DMS153 (cell line): ENCODE measurements at regions not wholly inside any gene's neighbourhood (a gene's known extent, or its start where the extent isn't known, plus 50 kb on each side); places are given as distances from the start of the nearest gene placed in this dataset.

Source experiments
- DNase-seq: peaks from one replicate; lab custom pipeline; 2025; lab: John Stamatoyannopoulos, UW

- no peak for DNase-seq
Observed at GRCh38 chrX:22395372-22395771, 122.7 kb downstream of the CBLL2 start.

- no peak for DNase-seq
Observed at GRCh38 chrX:22396408-22396807, 123.7 kb downstream of the CBLL2 start.

- no peak for DNase-seq
Observed at GRCh38 chrX:22397566-22397965, 124.9 kb downstream of the CBLL2 start.

- DNase-seq: no peak
Observed at GRCh38 chrX:22399437-22400192, 126.9 kb downstream of the CBLL2 start.

GRCh38 chrX:22404297-22404696 lies 131.6 kb downstream of the CBLL2 start:
- no peak for DNase-seq

- no peak for DNase-seq
Observed at GRCh38 chrX:22406201-22406737, 133.6 kb downstream of the CBLL2 start.

GRCh38 chrX:22409418-22409817 lies 136.7 kb downstream of the CBLL2 start:
- DNase-seq: no peak

GRCh38 chrX:22424122-22424915 lies 151.6 kb downstream of the CBLL2 start:
- DNase-seq: no peak

- DNase-seq: no peak
Observed at GRCh38 chrX:22424919-22425318, 152.2 kb downstream of the CBLL2 start.

GRCh38 chrX:22429704-22430103 lies 157.0 kb downstream of the CBLL2 start:
- DNase-seq: no peak

GRCh38 chrX:22430701-22431100 lies 158.0 kb downstream of the CBLL2 start:
- DNase-seq: no peak

GRCh38 chrX:22433292-22434070 lies 160.8 kb downstream of the CBLL2 start:
- no peak for DNase-seq

GRCh38 chrX:22445880-22446279 lies 173.2 kb downstream of the CBLL2 start:
- no peak for DNase-seq

- no peak for DNase-seq
Observed at GRCh38 chrX:22462959-22463358, 190.2 kb downstream of the CBLL2 start.

GRCh38 chrX:22467571-22467970 lies 194.9 kb downstream of the CBLL2 start:
- DNase-seq: no peak

GRCh38 chrX:22481436-22481835 lies 208.7 kb downstream of the CBLL2 start:
- no peak for DNase-seq

GRCh38 chrX:22486296-22486695 lies 213.6 kb downstream of the CBLL2 start:
- DNase-seq: no peak

- no peak for DNase-seq
Observed at GRCh38 chrX:22516893-22517292, 244.2 kb downstream of the CBLL2 start.

GRCh38 chrX:22520128-22520828 lies 247.6 kb downstream of the CBLL2 start:
- no peak for DNase-seq

GRCh38 chrX:22526339-22526738 lies 253.6 kb downstream of the CBLL2 start:
- DNase-seq: no peak

- DNase-seq: no peak
Observed at GRCh38 chrX:22527302-22527701, 254.6 kb downstream of the CBLL2 start.

GRCh38 chrX:22533898-22534297 lies 261.2 kb downstream of the CBLL2 start:
- no peak for DNase-seq
